ENCODE measurements at regions not wholly inside any gene's neighbourhood (a gene's known extent, or its start where the extent isn't known, plus 50 kb on each side); places are given as distances from the start of the nearest gene placed in this dataset.

DNA sequence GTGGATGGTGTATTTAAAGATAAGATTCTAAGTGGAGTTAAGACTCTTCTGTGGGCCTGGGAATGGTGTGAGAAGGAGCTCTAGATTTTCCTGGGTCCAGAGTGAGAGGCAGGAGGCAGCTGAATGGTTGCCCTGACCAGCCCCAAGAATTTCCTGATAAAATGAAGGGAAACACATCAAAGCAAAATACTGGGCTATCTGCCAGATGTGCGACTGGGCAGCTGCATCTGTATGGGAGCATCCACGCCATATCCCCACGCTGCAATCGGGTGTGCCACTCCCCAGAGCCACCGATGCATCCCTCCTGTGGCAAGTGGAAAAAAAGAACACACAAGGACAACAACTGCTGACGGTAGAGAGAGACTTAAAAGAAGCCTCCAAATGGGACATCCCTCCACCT is 84.3 kb upstream of the COX10 start:
- no peak for TF ChIP-seq SP1 (IDR thresholded peaks at IDR 0.05)
- no peak for TF ChIP-seq TARDBP (IDR thresholded peaks at IDR 0.05)
- TF ChIP-seq FOXA1 (IDR thresholded peaks at IDR 0.05), result no peak
